GM23248 (cell line): ENCODE measurements at regions not wholly inside any gene's neighbourhood (a gene's known extent, or its start where the extent isn't known, plus 50 kb on each side); places are given as distances from the start of the nearest gene placed in this dataset.

ENCODE experiments used
- DNase-seq: peaks from one replicate; pipeline ENCODE4 v3.0.0-alpha.2; 2015
- H2AFZ ChIP-seq: fragments of 200-600 bp; sonication (generic); 2 replicates; pipeline ENCODE4 v1.6.1; 2016; ENCODE audit warnings: antibody characterized with exemption
- H3F3A ChIP-seq: fragments of 200-600 bp; sonication (generic); 2 replicates; pipeline ENCODE4 v1.6.1; 2016; ENCODE audit warnings: mild to moderate bottlenecking, antibody characterized with exemption, mixed run types; ENCODE audit not compliant: insufficient read depth
- H3K27ac ChIP-seq: fragments of 200-600 bp; sonication (generic); 2 replicates; pipeline ENCODE4 v1.5.1; 2016; ENCODE audit warnings: mild to moderate bottlenecking
- H3K27me3 ChIP-seq: fragments of 200-600 bp; sonication (generic); replicated peaks from 2 replicates; pipeline ENCODE4 v1.6.1; 2016; ENCODE audit warnings: mild to moderate bottlenecking; ENCODE audit not compliant: insufficient read depth
- H3K36me3 ChIP-seq: fragments of 200-600 bp; sonication (generic); 2 replicates; pipeline ENCODE4 v1.6.1; 2016; ENCODE audit warnings: low read depth, mild to moderate bottlenecking
- H3K4me1 ChIP-seq: fragments of 200-600 bp; sonication (generic); 2 replicates; pipeline ENCODE4 v1.6.1; 2016; ENCODE audit warnings: mild to moderate bottlenecking; ENCODE audit not compliant: insufficient read depth
- H3K4me2 ChIP-seq: fragments of 200-600 bp; sonication (generic); one replicate; pipeline ENCODE4 v1.6.1; 2016; ENCODE audit warnings: mild to moderate bottlenecking; ENCODE audit not compliant: unreplicated experiment
- H3K4me3 ChIP-seq: fragments of 200-600 bp; sonication (generic); 2 replicates; pipeline ENCODE4 v1.5.1; 2016; ENCODE audit warnings: mild to moderate bottlenecking
- H3K79me2 ChIP-seq: fragments of 200-600 bp; sonication (generic); 2 replicates; pipeline ENCODE4 v1.6.1; 2016; ENCODE audit warnings: mild to moderate bottlenecking; ENCODE audit not compliant: insufficient read depth
- H3K9ac ChIP-seq: fragments of 200-600 bp; sonication (generic); 2 replicates; pipeline ENCODE4 v1.6.1; 2016; ENCODE audit warnings: mild to moderate bottlenecking
- H3K9me2 ChIP-seq: fragments of 200-600 bp; sonication (generic); 2 replicates; pipeline ENCODE4 v1.6.1; 2016; ENCODE audit warnings: mixed run types, mild to moderate bottlenecking, moderate library complexity; ENCODE audit not compliant: insufficient read depth
- H3K9me3 ChIP-seq: fragments of 200-600 bp; sonication (generic); one replicate; pipeline ENCODE4 v1.6.1; 2017; ENCODE audit warnings: low read depth
- H4K20me1 ChIP-seq: fragments of 200-600 bp; sonication (generic); 2 replicates; pipeline ENCODE4 v1.6.0; 2016; ENCODE audit not compliant: insufficient read depth
- EZH2 ChIP-seq: fragments of 200-600 bp; sonication (generic); IDR thresholded peaks from 2 replicates; pipeline ENCODE4 v1.6.1; 2018; ENCODE audit warnings: antibody characterized with exemption, mild to moderate bottlenecking; ENCODE audit not compliant: insufficient read depth, poor library complexity, severe bottlenecking
- EZH2phosphoT487 ChIP-seq: fragments of 200-600 bp; sonication (generic); IDR thresholded peaks from 2 replicates; pipeline ENCODE4 v1.6.1; 2018; ENCODE audit warnings: antibody characterized with exemption, moderate library complexity, mild to moderate bottlenecking, low read depth; ENCODE audit not compliant: insufficient read depth
- WGBS, 2 experiments: methylation state at CpG; one replicate each; pipeline ENCODE4 v1.1.6; 2015 to 2017; ENCODE audit warnings: low lambda C conversion rate in 2 of 2, low coverage in 1 of 2; ENCODE audit errors: missing lambda C conversion rate in 2 of 2; 5-methylcytosine and 5-hydroxymethylcytosine counted together
- in situ Hi-C: fragments of 300-500 bp; cut with MboI; formaldehyde crosslinking; loops from 2 replicates; pipeline ENCODE4 v1.15.0; 2020

DNA sequence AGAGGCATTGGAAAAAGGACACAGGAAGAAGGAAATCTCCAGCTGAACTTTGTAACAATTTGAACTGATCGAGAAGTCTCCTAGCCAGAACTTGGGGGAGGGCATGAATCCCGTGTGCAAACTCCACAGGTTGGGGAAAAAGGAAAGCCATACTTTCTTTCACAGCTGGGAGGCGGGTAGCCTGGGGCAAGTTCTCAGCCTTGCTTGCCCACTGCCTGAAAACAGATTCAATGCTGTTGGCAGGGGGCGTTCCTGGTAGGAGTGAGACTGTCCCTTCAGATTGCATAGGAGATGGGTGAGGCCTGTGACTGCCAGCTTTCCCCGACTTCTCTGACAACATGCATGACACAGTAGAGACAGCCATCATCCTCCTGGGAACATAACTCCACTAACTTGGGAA lies 289.1 kb upstream of the PHF14 start:
- H3K4me3 ChIP-seq: no peak overlapping the region
- H3K9ac ChIP-seq: no peak overlapping the region
- H3K27me3 ChIP-seq: no peaks in the 10 kb centered on the region
- H3K4me1 ChIP-seq: no peaks in the 10 kb centered on the region
- in situ Hi-C loops: no loop called here
- H3K36me3 ChIP-seq: no peaks in the 10 kb centered on the region
- H3K9me2 ChIP-seq: no peaks in the 10 kb centered on the region
- 15 to 28% methylated on average over 5 of the region's 5 CpGs for WGBS, 2 experiments
- H3F3A ChIP-seq: no peaks in the 10 kb centered on the region
- no peaks in the 10 kb centered on the region for H3K79me2 ChIP-seq
- DNase-seq: no peak
- no peaks in the 10 kb centered on the region for H3K9me3 ChIP-seq
- H3K4me2 ChIP-seq: no peak overlapping the region
- H3K27ac ChIP-seq: no peak overlapping the region
- H4K20me1 ChIP-seq: no peaks in the 10 kb centered on the region
- no peak for TF ChIP-seq EZH2
- TF ChIP-seq EZH2phosphoT487: no peak
- H2AFZ ChIP-seq: no peak overlapping the region

DNA sequence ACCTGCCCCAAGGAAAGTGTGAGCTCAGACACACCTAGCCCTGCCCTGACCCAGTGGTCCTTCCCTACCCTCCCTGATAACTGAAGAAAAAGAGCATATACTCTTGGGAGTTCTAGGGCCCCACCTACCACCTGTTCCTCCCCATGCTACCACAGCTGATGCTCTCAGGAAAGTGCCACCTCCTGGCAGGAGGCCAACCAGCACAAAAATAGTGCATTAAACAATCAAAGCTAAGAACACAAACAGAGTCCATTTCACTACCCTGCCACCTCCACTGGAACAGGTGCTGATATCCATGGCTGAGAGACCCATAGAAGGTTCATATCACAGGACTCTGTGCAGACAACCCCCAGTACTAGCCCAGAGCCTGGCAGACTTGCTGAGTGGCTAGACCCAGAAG lies 288.6 kb upstream of the PHF14 start:
- Histone ChIP-seq H3K4me1 (no peaks in the 10 kb centered on the region), H3K4me3 (no peak overlapping the region), H3K27ac (no peak overlapping the region), H3K36me3 (no peaks in the 10 kb centered on the region), H4K20me1 (no peaks in the 10 kb centered on the region), H3F3A (no peaks in the 10 kb centered on the region), H3K9ac (no peak overlapping the region), H3K9me3 (no peaks in the 10 kb centered on the region), H3K27me3 (no peaks in the 10 kb centered on the region), H2AFZ (no peak overlapping the region), H3K9me2 (no peaks in the 10 kb centered on the region), H3K79me2 (no peaks in the 10 kb centered on the region), H3K4me2 (no peak overlapping the region)
- no peak for DNase-seq
- TF ChIP-seq EZH2 (no peak), EZH2phosphoT487 (no peak)
- in situ Hi-C loops: no loop called here

DNA sequence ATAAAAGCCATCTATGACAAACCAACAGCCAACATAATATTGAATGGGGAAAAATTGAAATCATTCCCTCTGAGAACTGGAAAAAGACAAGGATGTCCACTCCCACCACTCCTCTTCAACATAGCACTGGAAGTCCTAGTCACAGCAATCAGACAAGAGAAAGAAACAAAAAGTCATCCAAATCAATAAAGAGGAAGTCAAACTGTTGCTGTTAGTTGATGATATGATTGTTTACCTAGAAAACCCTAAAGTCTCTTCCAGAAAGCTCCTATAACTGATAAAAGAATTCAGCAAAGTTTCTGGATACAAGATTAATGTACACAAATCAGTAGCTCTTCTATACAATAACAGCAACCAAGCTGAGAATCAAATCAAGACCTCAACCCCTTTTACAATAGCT lies 285.1 kb upstream of the PHF14 start:
- no peaks in the 10 kb centered on the region for H3K27me3 ChIP-seq
- no peaks in the 10 kb centered on the region for H3F3A ChIP-seq

DNA sequence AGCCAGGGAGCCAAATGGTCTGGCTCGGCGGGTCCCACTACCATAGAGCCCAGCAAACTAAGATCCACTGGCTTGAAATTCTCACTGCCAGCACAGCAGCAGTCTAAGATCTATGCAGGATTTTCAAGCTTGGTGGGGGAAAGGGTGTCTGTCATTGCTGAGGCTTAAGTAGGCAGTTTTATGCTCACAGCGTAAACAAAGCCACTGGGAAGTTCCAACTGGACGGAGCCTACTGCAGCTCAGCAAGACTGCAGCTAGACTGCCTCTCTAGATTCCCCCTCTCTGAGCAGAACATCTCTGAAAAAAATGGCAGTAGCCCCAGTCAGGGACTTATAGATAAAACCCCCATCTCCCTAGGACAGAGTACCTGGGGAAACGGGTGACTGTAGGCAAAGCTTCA lies 277.6 kb upstream of the PHF14 start:
- H3K9ac ChIP-seq: no peak overlapping the region
- H3K4me3 ChIP-seq: no peak overlapping the region
- no peak overlapping the region for H3K4me2 ChIP-seq
- H3K27ac ChIP-seq: no peak overlapping the region
- no peak overlapping the region for H2AFZ ChIP-seq
- no peak for TF ChIP-seq EZH2phosphoT487
- TF ChIP-seq EZH2: no peak
- H3K27me3 ChIP-seq: no peaks in the 10 kb centered on the region
- no peaks in the 10 kb centered on the region for H3F3A ChIP-seq
- H4K20me1 ChIP-seq: no peaks in the 10 kb centered on the region
- H3K9me2 ChIP-seq: no peaks in the 10 kb centered on the region
- WGBS, 2 experiments: 51 to 54% methylated on average over 5 of the region's 5 CpGs
- DNase-seq: no peak
- no peaks in the 10 kb centered on the region for H3K9me3 ChIP-seq
- H3K4me1 ChIP-seq: no peaks in the 10 kb centered on the region
- no peaks in the 10 kb centered on the region for H3K36me3 ChIP-seq
- H3K79me2 ChIP-seq: no peaks in the 10 kb centered on the region
- in situ Hi-C loops: no loop called here

More for the DNA sequence above, 285.1 kb upstream of the PHF14 start:
- no peaks in the 10 kb centered on the region for H3K9me2 ChIP-seq
- H3K9me3 ChIP-seq: no peaks in the 10 kb centered on the region
- H3K27ac ChIP-seq: no peak overlapping the region
- no peaks in the 10 kb centered on the region for H4K20me1 ChIP-seq
- H3K4me3 ChIP-seq: no peak overlapping the region
- no peaks in the 10 kb centered on the region for H3K4me1 ChIP-seq
- no peaks in the 10 kb centered on the region for H3K36me3 ChIP-seq
- no peaks in the 10 kb centered on the region for H3K79me2 ChIP-seq
- H2AFZ ChIP-seq: no peak overlapping the region
- in situ Hi-C loops: no loop called here
- H3K4me2 ChIP-seq: no peak overlapping the region
- TF ChIP-seq EZH2phosphoT487: no peak
- no peak for TF ChIP-seq EZH2
- DNase-seq: no peak
- no peak overlapping the region for H3K9ac ChIP-seq

DNA sequence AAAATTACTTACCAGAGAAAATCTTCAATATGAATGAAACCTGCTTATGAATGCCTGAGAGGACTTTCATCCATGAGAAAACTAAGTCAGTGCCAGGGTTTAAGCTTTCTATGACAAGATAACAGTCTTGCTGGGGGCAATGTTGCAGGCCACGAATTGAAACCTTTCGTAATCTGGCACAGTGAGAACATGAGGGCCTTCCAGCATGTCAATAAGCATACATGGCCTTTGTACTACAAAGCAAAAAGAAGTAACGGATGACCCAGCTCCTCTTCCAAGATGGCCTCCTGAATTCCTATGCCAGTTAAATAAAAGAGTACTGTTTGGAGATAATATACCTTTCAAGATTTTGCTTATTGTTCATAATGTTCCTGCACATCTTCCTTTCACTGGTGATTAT lies 270.6 kb upstream of the PHF14 start:
- no peaks in the 10 kb centered on the region for H3K9me2 ChIP-seq
- H3K9ac ChIP-seq: no peak overlapping the region
- no peaks in the 10 kb centered on the region for H4K20me1 ChIP-seq
- no peak overlapping the region for H3K27ac ChIP-seq
- no peaks in the 10 kb centered on the region for H3K9me3 ChIP-seq
- in situ Hi-C loops: no loop called here
- DNase-seq: no peak
- 11 to 14% methylated on average over 3 of the region's 3 CpGs for WGBS, 2 experiments
- H2AFZ ChIP-seq: no peak overlapping the region
- H3K36me3 ChIP-seq: no peaks in the 10 kb centered on the region
- H3K4me1 ChIP-seq: no peaks in the 10 kb centered on the region
- H3F3A ChIP-seq: no peaks in the 10 kb centered on the region
- no peaks in the 10 kb centered on the region for H3K79me2 ChIP-seq
- TF ChIP-seq EZH2phosphoT487: no peak
- no peaks in the 10 kb centered on the region for H3K27me3 ChIP-seq
- no peak overlapping the region for H3K4me2 ChIP-seq
- no peak overlapping the region for H3K4me3 ChIP-seq
